ENCODE measurements at regions not wholly inside any gene's neighbourhood (a gene's known extent, or its start where the extent isn't known, plus 50 kb on each side); places are given as distances from the start of the nearest gene placed in this dataset.
"Not testable (repeated sequence)": the region's sequence is repeated elsewhere in the genome, so short reads cannot be mapped to it uniquely, and the experiment has no call there.

DNA sequence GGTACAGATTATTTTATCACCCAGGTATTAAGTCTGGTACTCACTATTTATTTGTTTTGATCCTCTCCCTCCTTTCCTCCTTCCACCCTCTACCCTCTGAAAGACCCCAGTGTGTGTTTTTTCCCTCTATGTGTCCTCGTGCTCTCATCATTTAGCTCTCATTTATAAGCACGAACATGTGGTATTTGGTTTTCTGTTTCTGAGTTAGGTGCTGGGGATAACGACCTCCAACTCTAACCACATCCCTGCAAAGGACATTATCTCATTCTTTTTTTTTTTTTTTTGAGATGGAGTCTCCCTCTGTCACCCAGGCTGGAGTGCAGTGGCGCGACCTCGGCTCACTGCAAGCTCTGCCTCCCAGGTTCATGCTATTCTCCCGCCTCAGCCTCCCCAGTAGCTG is 1056.1 kb downstream of the SLITRK5 start:
- dilution Hi-C loops (cut with HindIII; ENCODE audit: low sequenced_read_pairs, unreplicated experiment); H2AK5ac ChIP-seq (ENCODE audit: low read depth, low read length); H4K5ac ChIP-seq (ENCODE audit: low read depth, low read length); H4K8ac ChIP-seq (ENCODE audit: low read depth in 2 of 2, low read length in 2 of 2); intact Hi-C loops (cut with micrococcal nuclease); H3K56ac ChIP-seq (ENCODE audit: extremely low read depth, insufficient read depth, low read length); H2AFZ ChIP-seq (replicated peaks; ENCODE audit: low read length, poor library complexity); H3K18ac ChIP-seq (ENCODE audit: low read depth, low read length); DNase-seq; H3K14ac ChIP-seq (replicated peaks; ENCODE audit: low read depth, low read length); H2BK120ac ChIP-seq (ENCODE audit: low read depth, low read length); H3K4me1 ChIP-seq (ENCODE audit: control insufficient read depth, insufficient read depth, low read length); H4K91ac ChIP-seq (ENCODE audit: insufficient read depth, low read depth, low read length); H3K27ac ChIP-seq (ENCODE audit: insufficient read depth, low read length); H3K27me3 ChIP-seq (ENCODE audit: control insufficient read depth, insufficient read depth, low read length); H3K4me3 ChIP-seq (ENCODE audit: insufficient read depth, low read depth, low read length); H3K4me2 ChIP-seq (ENCODE audit: low read depth, low read length); BruUV-seq (replicated peaks); H3K79me1 ChIP-seq (ENCODE audit: low read depth in 1 of 2, low read length in 2 of 2); H4K20me1 ChIP-seq (ENCODE audit: insufficient read depth, low read length); H2BK20ac ChIP-seq (ENCODE audit: low read depth, low read length); H2BK15ac ChIP-seq (ENCODE audit: low read depth, low read length); CTCF ChIA-PET; H3K23ac ChIP-seq (ENCODE audit: low read depth, low read length); H3K36me3 ChIP-seq (ENCODE audit: control insufficient read depth, insufficient read depth, low read length); ATAC-seq (ENCODE audit: low read depth); in situ Hi-C loops (cut with MboI; ENCODE audit: low sequenced_read_pairs); H2AK9ac ChIP-seq (replicated peaks; ENCODE audit: low read depth, low read length, poor library complexity); H3K4ac ChIP-seq (ENCODE audit: low read depth, low read length); H3K9ac ChIP-seq (ENCODE audit: low read depth, low read length); H2BK5ac ChIP-seq (ENCODE audit: low read depth, low read length, poor library complexity, severe bottlenecking); H3K9me1 ChIP-seq (ENCODE audit: insufficient read depth, low read length); POLR2A ChIA-PET (ENCODE audit: unreplicated experiment): not testable (repeated sequence)
- H3K9me3 ChIP-seq (ENCODE audit: control insufficient read depth, insufficient read depth, low read length): peaks cover 18% of the 10 kb centered on the region
- no CpG with 5 or more reads among the region's 7 CpGs for WGBS, 2 experiments (ENCODE audit: extremely low coverage in 2 of 2, insufficient read length in 1 of 2)

Data from IMR-90 (cell line).